HG02678 (cell line): ENCODE measurements at regions not wholly inside any gene's neighbourhood (a gene's known extent, or its start where the extent isn't known, plus 50 kb on each side); places are given as distances from the start of the nearest gene placed in this dataset.

ENCODE experiments used
- ATAC-seq: cut with Tn5 transposase; IDR thresholded peaks from one replicate; pipeline ENCODE4 v1.9.1; 2021; ENCODE audit warnings: mild to moderate bottlenecking, moderate library complexity; ENCODE audit not compliant: unreplicated experiment

- ATAC-seq = no peak
Observed at GRCh38 chr4:152117933-152118507, 357.2 kb upstream of the GATB start.

- ATAC-seq = no peak
Observed at GRCh38 chr4:152117520-152117919, 356.7 kb upstream of the GATB start.

GRCh38 chr4:152117054-152117453 lies 356.2 kb upstream of the GATB start:
- ATAC-seq = no peak

- no peak for ATAC-seq
Observed at GRCh38 chr4:152115794-152116193, 355.0 kb upstream of the GATB start.

- ATAC-seq = no peak
Observed at GRCh38 chr4:152115118-152115517, 354.3 kb upstream of the GATB start.

- no peak for ATAC-seq
Observed at GRCh38 chr4:152114562-152114961, 353.8 kb upstream of the GATB start.

- ATAC-seq = peak; percentile 82
Observed at GRCh38 chr4:152112887-152113286, 352.1 kb upstream of the GATB start.

GRCh38 chr4:152112190-152112589 lies 351.4 kb upstream of the GATB start:
- ATAC-seq = no peak

GRCh38 chr4:152110780-152111179 lies 350.0 kb upstream of the GATB start:
- ATAC-seq = no peak

- ATAC-seq = no peak
Observed at GRCh38 chr4:152109531-152110509, 349.0 kb upstream of the GATB start.

GRCh38 chr4:152107736-152108500 lies 347.1 kb upstream of the GATB start:
- ATAC-seq = no peak

- ATAC-seq = no peak
Observed at GRCh38 chr4:152106781-152107321, 346.0 kb upstream of the GATB start.

GRCh38 chr4:152106113-152106763 lies 345.4 kb upstream of the GATB start:
- ATAC-seq = no peak

- no peak for ATAC-seq
Observed at GRCh38 chr4:152104901-152105357, 344.1 kb upstream of the GATB start.

GRCh38 chr4:152104356-152104755 lies 343.5 kb upstream of the GATB start:
- ATAC-seq = no peak

GRCh38 chr4:152103181-152103901 lies 342.5 kb upstream of the GATB start:
- no peak for ATAC-seq

- no peak for ATAC-seq
Observed at GRCh38 chr4:152102436-152103000, 341.7 kb upstream of the GATB start.

GRCh38 chr4:152101556-152102435 lies 341.0 kb upstream of the GATB start:
- ATAC-seq = no peak
